Mucosa of descending colon (tissue), 3 donors: ENCODE measurements at regions not wholly inside any gene's neighbourhood (a gene's known extent, or its start where the extent isn't known, plus 50 kb on each side); places are given as distances from the start of the nearest gene placed in this dataset.
"Not testable (repeated sequence)": the region's sequence is repeated elsewhere in the genome, so short reads cannot be mapped to it uniquely, and the experiment has no call there.

Source experiments
- ATAC-seq: fragments of 200-7000 bp; cut with Tn5 transposase; one replicate; pipeline ENCODE4 v1.9.1; 2020; ENCODE audit warnings: mild to moderate bottlenecking, moderate library complexity
- DNase-seq, 3 donors: peaks; one replicate each; pipeline ENCODE4 v3.0.0-alpha.2; 2020
- H3K36me3 ChIP-seq: fragments of 200-600 bp; one replicate; pipeline ENCODE4 v1.8.0; 2021; ENCODE audit warnings: low read depth, mild to moderate bottlenecking
- H3K4me1 ChIP-seq: fragments of 200-600 bp; one replicate; pipeline ENCODE4 v1.8.0; 2021; ENCODE audit warnings: low read depth, mild to moderate bottlenecking
- H3K4me3 ChIP-seq: fragments of 200-600 bp; one replicate; pipeline ENCODE4 v1.8.0; 2021; ENCODE audit warnings: mild to moderate bottlenecking
- H3K9me3 ChIP-seq: fragments of 200-600 bp; one replicate; pipeline ENCODE4 v1.8.0; 2021; ENCODE audit warnings: mild to moderate bottlenecking
- intact Hi-C, 2 donors: fragments of 100-400 bp; cut with DNase I in 1 of 2; cut with micrococcal nuclease in 1 of 2; formaldehyde crosslinking; loops; one replicate each; pipeline versions ENCODE4 v1.11.0 to v1.11.1; 2022; cut with DNase I, micrococcal nuclease
- TF ChIP-seq, protein P1 (sequence below): fragments of 200-600 bp; IDR thresholded peaks from one replicate; pipeline ENCODE4 v1.8.0; 2022; ENCODE audit warnings: antibody characterized with exemption, mild to moderate bottlenecking
- donor health status: DM: no; HTN: no; CAD: no; lungs with moderate emphysema.
- donor health status: DM: no; HTN: no; CAD: no.
- donor health status: DM: no; HTN: yes; CAD: no.

DNA sequence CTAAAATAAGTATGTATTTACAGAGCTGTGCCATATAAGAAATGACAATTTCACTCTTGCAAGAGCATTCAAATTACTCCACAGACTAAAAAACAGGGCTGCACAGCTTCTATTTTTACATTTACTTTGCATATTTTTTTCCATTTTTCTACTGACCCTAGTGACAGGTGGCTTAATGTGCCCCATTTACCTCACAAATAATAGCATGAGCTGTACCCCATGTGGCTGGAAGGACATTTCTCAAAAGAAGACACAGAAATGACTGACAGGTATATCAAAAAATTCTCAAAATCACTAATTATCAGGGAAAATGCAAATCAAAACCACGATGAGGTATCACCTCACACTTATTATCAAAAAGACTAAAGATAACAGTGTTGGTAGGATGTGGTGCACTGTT is 1128.6 kb downstream of the SLC16A7 start:
- Histone ChIP-seq H3K9me3 (peaks cover 27% of the 10 kb centered on the region), H3K4me1 (no peaks in the 10 kb centered on the region), H3K4me3 (no peak overlapping the region), H3K36me3 (no peaks in the 10 kb centered on the region)
- DNase-seq (no peak), ATAC-seq (no peak)
- intact Hi-C loops = no loop called here
- TF ChIP-seq, protein P1, sequence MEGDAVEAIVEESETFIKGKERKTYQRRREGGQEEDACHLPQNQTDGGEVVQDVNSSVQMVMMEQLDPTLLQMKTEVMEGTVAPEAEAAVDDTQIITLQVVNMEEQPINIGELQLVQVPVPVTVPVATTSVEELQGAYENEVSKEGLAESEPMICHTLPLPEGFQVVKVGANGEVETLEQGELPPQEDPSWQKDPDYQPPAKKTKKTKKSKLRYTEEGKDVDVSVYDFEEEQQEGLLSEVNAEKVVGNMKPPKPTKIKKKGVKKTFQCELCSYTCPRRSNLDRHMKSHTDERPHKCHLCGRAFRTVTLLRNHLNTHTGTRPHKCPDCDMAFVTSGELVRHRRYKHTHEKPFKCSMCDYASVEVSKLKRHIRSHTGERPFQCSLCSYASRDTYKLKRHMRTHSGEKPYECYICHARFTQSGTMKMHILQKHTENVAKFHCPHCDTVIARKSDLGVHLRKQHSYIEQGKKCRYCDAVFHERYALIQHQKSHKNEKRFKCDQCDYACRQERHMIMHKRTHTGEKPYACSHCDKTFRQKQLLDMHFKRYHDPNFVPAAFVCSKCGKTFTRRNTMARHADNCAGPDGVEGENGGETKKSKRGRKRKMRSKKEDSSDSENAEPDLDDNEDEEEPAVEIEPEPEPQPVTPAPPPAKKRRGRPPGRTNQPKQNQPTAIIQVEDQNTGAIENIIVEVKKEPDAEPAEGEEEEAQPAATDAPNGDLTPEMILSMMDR = no peak

DNA sequence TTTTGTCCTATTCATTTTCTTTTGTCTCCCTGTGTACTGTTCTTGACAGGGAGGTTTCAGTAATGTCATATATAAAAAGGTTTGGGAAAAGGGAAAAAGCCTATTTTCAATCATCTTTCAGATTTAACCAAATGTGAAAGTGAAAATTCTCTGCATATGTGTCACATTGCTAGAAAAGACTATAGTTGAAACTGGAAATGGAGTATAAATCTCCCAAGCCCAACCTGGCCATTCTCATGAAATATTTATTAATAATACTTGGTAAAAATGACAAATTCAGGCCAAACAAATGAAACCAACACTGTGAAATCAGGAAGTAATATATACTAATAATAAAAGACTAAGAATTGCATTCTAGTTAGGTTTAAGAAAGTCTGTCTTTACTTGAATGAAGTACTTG is 1129.2 kb downstream of the SLC16A7 start:
- TF ChIP-seq, protein P1 = no peak
- peaks cover 27% of the 10 kb centered on the region for H3K9me3 ChIP-seq
- H3K36me3 ChIP-seq = no peaks in the 10 kb centered on the region
- DNase-seq (no peak), ATAC-seq (no peak)
- intact Hi-C loops = no loop called here
- no peak overlapping the region for H3K4me3 ChIP-seq
- no peaks in the 10 kb centered on the region for H3K4me1 ChIP-seq

DNA sequence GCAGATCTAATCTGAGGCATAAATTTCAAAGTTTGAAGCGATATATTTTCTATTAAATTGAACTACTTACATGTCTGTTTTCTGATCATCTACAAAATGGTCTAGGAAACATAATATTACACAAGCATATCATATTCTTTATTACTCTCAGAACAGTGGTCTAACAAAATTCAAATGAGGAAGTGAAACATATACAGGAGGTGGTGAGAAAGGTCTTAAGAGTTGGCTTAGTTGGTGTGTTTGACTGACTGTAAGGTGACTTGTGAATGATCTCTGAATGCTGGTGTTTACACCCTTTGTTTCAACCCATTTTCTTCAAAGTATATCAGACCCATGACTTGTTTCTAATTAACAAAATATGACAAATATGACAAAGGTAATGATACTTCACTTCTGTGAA is 1156.8 kb downstream of the SLC16A7 start:
- Histone ChIP-seq H3K9me3 (peaks cover 29% of the 10 kb centered on the region), H3K4me3 (no peak overlapping the region), H3K4me1 (no peaks in the 10 kb centered on the region), H3K36me3 (no peaks in the 10 kb centered on the region)
- ATAC-seq (no peak), DNase-seq (no peak)
- TF ChIP-seq, protein P1 = no peak
- intact Hi-C loops = no loop called here

DNA sequence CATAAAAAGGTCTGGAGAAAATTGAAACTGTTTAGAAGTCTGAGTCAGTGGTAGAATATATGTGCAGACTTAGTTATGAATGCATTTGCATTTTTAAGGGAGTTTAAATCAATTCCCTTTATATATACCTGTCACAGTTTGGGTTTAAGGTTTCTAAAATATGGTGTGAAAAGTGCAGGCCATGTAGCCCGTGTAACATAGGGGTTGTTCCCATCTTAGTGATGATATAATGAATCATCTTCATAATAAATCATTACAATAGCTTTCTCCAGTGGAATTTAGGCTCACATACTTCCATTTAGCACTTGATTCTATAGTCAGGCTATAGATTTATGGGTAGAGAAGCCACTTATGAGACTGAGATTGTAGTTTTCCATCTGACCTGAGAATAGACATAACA is 1162.4 kb downstream of the SLC16A7 start:
- ATAC-seq = no peak
- H3K36me3 ChIP-seq = no peaks in the 10 kb centered on the region

DNA sequence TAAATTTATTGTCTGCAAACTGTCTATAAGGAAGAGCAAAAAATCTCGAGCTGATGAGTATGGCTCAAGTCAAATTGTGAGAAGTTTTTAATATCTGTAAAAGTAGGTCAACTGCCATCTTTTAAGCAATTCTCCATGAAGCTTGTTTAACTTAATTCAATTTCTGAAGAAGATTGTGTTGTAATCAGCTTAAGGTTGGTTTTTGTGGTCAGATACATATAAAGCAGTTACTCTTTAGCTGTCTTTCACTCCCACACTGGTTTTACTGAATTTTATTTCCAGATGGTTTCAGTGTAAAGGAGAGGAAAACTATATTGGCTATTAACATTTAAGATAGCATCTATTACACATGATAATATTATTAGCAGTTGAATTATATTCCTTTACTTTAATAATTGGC is 1165.1 kb downstream of the SLC16A7 start:
- ATAC-seq (no peak), DNase-seq (no peak)
- Histone ChIP-seq H3K4me3 (no peak overlapping the region), H3K4me1 (no peaks in the 10 kb centered on the region), H3K9me3 (peaks cover 20% of the 10 kb centered on the region), H3K36me3 (no peaks in the 10 kb centered on the region)
- intact Hi-C loops = no loop called here
- TF ChIP-seq, protein P1 = no peak

More for the DNA sequence above, 1162.4 kb downstream of the SLC16A7 start:
- intact Hi-C loops = no loop called here
- no peak for DNase-seq
- no peak overlapping the region for H3K4me3 ChIP-seq
- peaks cover 23% of the 10 kb centered on the region for H3K9me3 ChIP-seq
- TF ChIP-seq, protein P1 = no peak
- no peaks in the 10 kb centered on the region for H3K4me1 ChIP-seq

DNA sequence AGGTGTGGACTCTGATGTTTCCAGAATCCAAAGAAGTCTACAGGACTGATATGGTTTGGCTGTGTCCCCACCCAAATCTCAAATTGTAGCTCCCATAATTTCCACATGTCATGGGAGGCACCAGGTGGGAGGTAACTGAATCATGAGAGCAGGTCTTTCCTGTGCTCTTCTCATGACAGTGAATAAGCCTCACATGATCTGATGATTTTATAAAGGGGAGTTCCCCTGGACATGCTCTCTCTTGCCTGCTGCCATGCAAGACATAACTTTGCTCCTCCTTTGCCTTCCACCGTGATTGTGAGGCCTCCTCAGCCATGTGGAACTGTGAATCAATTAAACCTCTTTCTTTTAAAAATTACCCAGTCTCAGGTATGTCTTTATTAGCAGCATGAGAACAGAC is 1205.3 kb downstream of the SLC16A7 start:
- H3K9me3 ChIP-seq = peaks cover 27% of the 10 kb centered on the region
- H3K36me3 ChIP-seq, H3K4me3 ChIP-seq, DNase-seq, ATAC-seq, H3K4me1 ChIP-seq, intact Hi-C loops: not testable (repeated sequence)
